ENCODE measurements at regions not wholly inside any gene's neighbourhood (a gene's known extent, or its start where the extent isn't known, plus 50 kb on each side); places are given as distances from the start of the nearest gene placed in this dataset.

GRCh38 chr6:11398451-11399326 lies 138.9 kb upstream of the TMEM170B start:
- Mint-ChIP-seq H3K4me3 (ENCODE audit: unreplicated experiment) (no peak overlapping the region), H3K4me1 (ENCODE audit: insufficient read depth, unreplicated experiment) (no peaks in the 10 kb centered on the region), H3K27me3 (ENCODE audit: insufficient read depth, unreplicated experiment) (no peaks in the 10 kb centered on the region), H3K27ac (ENCODE audit: low read depth, unreplicated experiment) (no peak overlapping the region), H3K9me3 (ENCODE audit: unreplicated experiment) (peaks cover 7% of the 10 kb centered on the region), H3K36me3 (ENCODE audit: insufficient read depth, unreplicated experiment) (no peaks in the 10 kb centered on the region)
- no peak for TF ChIP-seq CTCF (IDR thresholded peaks at IDR 0.05; ENCODE audit: unreplicated experiment)
- POLR2A ChIA-PET: no interaction called here
- no TSS peak for BruUV-seq (replicated peaks)
- CTCF ChIA-PET: no interaction called here
- DNase-seq (ENCODE audit: unreplicated experiment): no peak
- intact Hi-C loops (cut with micrococcal nuclease): no loop called here

DNA sequence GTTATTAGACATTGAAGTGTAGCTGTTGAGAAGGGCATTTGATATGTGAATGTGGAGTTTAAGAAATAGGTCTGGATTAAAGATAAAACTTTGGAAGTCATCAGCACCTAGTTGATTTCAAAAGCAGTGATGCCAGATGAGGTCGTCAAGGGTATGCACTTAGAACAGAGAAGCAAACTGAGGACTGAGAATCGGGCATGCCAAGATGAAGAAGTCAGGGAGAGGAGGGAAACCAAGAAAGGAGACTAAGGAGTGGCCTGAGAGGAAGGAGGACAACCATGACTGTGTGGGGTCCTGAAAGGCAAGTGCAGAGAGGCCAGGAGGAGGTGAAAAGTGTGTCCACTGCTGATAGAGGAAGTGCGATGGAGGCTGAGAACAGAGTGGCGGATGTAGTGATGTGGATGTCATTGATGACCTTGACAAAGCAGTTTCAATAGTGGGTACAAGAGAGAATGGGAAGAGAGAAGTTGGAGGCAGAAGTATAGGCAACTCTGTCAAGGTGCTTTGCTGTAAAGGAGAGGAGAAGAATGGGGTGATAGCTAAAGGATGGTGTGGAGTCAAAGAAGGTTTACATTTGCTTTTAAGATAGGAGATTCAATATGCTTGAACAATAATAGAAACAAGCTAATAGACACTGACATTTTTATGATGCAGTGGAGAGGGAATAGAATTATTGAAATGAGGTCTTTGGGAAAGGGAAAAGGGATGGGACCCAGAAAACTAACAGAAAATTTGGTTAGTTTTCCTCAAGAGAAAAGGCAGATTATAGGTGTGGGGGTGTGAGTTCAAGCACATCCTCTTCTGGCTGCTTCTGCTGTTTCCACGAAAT lies 139.7 kb upstream of the TMEM170B start:
- DNase-seq (ENCODE audit: unreplicated experiment): no peak
- Mint-ChIP-seq H3K27me3 (ENCODE audit: insufficient read depth, unreplicated experiment) (no peaks in the 10 kb centered on the region), H3K27ac (ENCODE audit: low read depth, unreplicated experiment) (no peak overlapping the region), H3K4me1 (ENCODE audit: insufficient read depth, unreplicated experiment) (no peaks in the 10 kb centered on the region), H3K4me3 (ENCODE audit: unreplicated experiment) (no peak overlapping the region), H3K9me3 (ENCODE audit: unreplicated experiment) (peaks cover 7% of the 10 kb centered on the region), H3K36me3 (ENCODE audit: insufficient read depth, unreplicated experiment) (no peaks in the 10 kb centered on the region)
- no TSS peak for BruUV-seq (replicated peaks)
- ChIA-PET POLR2A (no interaction called here), CTCF (no interaction called here)
- intact Hi-C loops (cut with micrococcal nuclease): no loop called here
- TF ChIP-seq CTCF (IDR thresholded peaks at IDR 0.05; ENCODE audit: unreplicated experiment): no peak

- POLR2A ChIA-PET: interaction anchor here (0.5 kb wide), 1 partner anchor 220 kb away, joined by 5 read pairs; no protein-coding TSS in a partner anchor
- H3K27ac Mint-ChIP-seq (ENCODE audit: low read depth, unreplicated experiment): no peak overlapping the region
- no peak for DNase-seq (ENCODE audit: unreplicated experiment)
- H3K9me3 Mint-ChIP-seq (ENCODE audit: unreplicated experiment): peaks cover 7% of the 10 kb centered on the region
- no peaks in the 10 kb centered on the region for H3K36me3 Mint-ChIP-seq (ENCODE audit: insufficient read depth, unreplicated experiment)
- no peak for TF ChIP-seq CTCF (IDR thresholded peaks at IDR 0.05; ENCODE audit: unreplicated experiment)
- H3K4me1 Mint-ChIP-seq (ENCODE audit: insufficient read depth, unreplicated experiment): no peaks in the 10 kb centered on the region
- CTCF ChIA-PET: no interaction called here
- H3K4me3 Mint-ChIP-seq (ENCODE audit: unreplicated experiment): no peak overlapping the region
- no peaks in the 10 kb centered on the region for H3K27me3 Mint-ChIP-seq (ENCODE audit: insufficient read depth, unreplicated experiment)
- intact Hi-C loops (cut with micrococcal nuclease): no loop called here
- no TSS peak for BruUV-seq (replicated peaks)
These were observed 140.7 kb upstream of the TMEM170B start for GRCh38 chr6:11396860-11397259.
